ENCODE measurements at regions not wholly inside any gene's neighbourhood (a gene's known extent, or its start where the extent isn't known, plus 50 kb on each side); places are given as distances from the start of the nearest gene placed in this dataset.
"Not testable (repeated sequence)": the region's sequence is repeated elsewhere in the genome, so short reads cannot be mapped to it uniquely, and the experiment has no call there.

DNA sequence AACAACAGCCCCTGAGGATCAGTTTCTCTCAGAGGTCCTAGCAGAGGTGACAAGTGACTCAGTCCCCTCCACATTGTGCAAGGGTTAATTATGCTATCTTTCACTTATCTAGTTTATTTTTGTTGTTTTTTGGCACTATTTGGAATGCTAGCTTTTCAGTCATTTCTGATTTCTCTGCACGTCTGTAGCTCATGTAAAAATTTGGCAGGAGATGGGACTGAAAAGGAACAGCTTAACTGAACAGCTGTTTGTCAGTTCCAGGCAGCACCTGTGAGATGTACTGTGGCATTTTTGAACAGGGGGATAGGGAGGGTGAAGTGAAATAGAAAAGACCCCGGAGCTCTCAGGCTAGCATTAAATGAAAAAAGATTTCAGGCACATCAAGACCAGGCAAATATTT lies 313.5 kb downstream of the SUCLA2 start:
- no peak overlapping the region for H3K14ac ChIP-seq (ENCODE audit: low read length)
- no peak overlapping the region for H3K27ac ChIP-seq (replicated peaks; ENCODE audit: low read length)
- H3K36me3 ChIP-seq (replicated peaks in 1 of 2; ENCODE audit: control insufficient read depth in 2 of 2, insufficient read depth in 2 of 2, low read length in 2 of 2), result no peaks in the 10 kb centered on the region
- WGBS, 2 donors (ENCODE audit: extremely low coverage in 2 of 2, insufficient read length in 2 of 2, insufficient replicate concordance in 1 of 2), result no CpG with 5 or more reads among the region's 2 CpGs
- H4K91ac ChIP-seq (ENCODE audit: low read depth, low read length, poor library complexity), result no peak overlapping the region
- no peaks in the 10 kb centered on the region for H3K4me1 ChIP-seq (ENCODE audit: control insufficient read depth in 2 of 2, insufficient read depth in 1 of 2, low read depth in 1 of 2, low read length in 2 of 2)
- no peak overlapping the region for H3K9ac ChIP-seq (ENCODE audit: low read depth, low read length, poor library complexity)
- no peak overlapping the region for H2BK120ac ChIP-seq (ENCODE audit: low read depth, low read length)
- H2BK12ac ChIP-seq (ENCODE audit: low read length), result no peak overlapping the region
- H3K4ac ChIP-seq (ENCODE audit: low read length), result no peak overlapping the region
- no peak overlapping the region for H3K4me3 ChIP-seq (ENCODE audit: low read length in 2 of 2)
- no peak overlapping the region for H4K8ac ChIP-seq (ENCODE audit: low read depth, low read length)
- H3K4me2 ChIP-seq (ENCODE audit: insufficient read depth, low read length, poor library complexity, severe bottlenecking), result no peak overlapping the region
- no peak overlapping the region for H2AFZ ChIP-seq (ENCODE audit: low read length)
- H3K9me3 ChIP-seq (replicated peaks in 1 of 2; ENCODE audit: control insufficient read depth in 2 of 2, insufficient read depth in 1 of 2, low read depth in 1 of 2, low read length in 2 of 2), result no peaks in the 10 kb centered on the region
- no peaks in the 10 kb centered on the region for H3K27me3 ChIP-seq (ENCODE audit: control insufficient read depth in 3 of 3, insufficient read depth in 3 of 3, low read depth in 1 of 3, low read length in 3 of 3)
- H3K23ac ChIP-seq (ENCODE audit: low read depth, low read length, poor library complexity), result no peak overlapping the region
- no peak overlapping the region for H2AK5ac ChIP-seq (ENCODE audit: low read depth, low read length)
- no peaks in the 10 kb centered on the region for H3K79me1 ChIP-seq (ENCODE audit: low read depth, low read length)
- no peak overlapping the region for H3K18ac ChIP-seq (ENCODE audit: low read length)
- no peak for DNase-seq (ENCODE audit: low spot score)
- no peak overlapping the region for H2BK15ac ChIP-seq (ENCODE audit: low read length)
- no peak overlapping the region for H2BK5ac ChIP-seq (ENCODE audit: low read length)

DNA sequence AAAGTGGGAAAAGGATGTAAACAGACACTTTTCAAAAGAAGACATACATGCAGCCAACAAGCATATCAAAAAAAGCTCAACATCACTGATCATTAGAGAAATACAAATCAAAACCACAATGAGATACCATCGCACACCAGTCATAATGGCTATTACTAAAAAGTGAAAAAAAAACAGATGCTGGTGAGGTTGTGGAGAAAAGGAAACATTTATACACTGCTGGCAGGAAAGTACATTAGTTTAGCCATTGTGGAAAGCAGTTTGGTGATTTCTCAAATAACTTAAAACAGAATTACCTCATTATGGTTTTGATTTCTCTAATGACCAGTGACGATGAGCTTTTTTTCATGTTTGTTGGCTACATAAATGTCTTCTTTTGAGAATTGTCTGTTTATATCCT lies 315.9 kb downstream of the SUCLA2 start:
- H3K4me2 ChIP-seq (ENCODE audit: insufficient read depth, low read length, poor library complexity, severe bottlenecking); H3K36me3 ChIP-seq (replicated peaks in 1 of 2; ENCODE audit: control insufficient read depth in 2 of 2, insufficient read depth in 2 of 2, low read length in 2 of 2); H4K91ac ChIP-seq (ENCODE audit: low read depth, low read length, poor library complexity); H3K18ac ChIP-seq (ENCODE audit: low read length); H3K9me3 ChIP-seq (replicated peaks in 1 of 2; ENCODE audit: control insufficient read depth in 2 of 2, insufficient read depth in 1 of 2, low read depth in 1 of 2, low read length in 2 of 2); H2AK5ac ChIP-seq (ENCODE audit: low read depth, low read length); H4K8ac ChIP-seq (ENCODE audit: low read depth, low read length); H3K27ac ChIP-seq (replicated peaks; ENCODE audit: low read length); H3K79me1 ChIP-seq (ENCODE audit: low read depth, low read length); H3K4me1 ChIP-seq (ENCODE audit: control insufficient read depth in 2 of 2, insufficient read depth in 1 of 2, low read depth in 1 of 2, low read length in 2 of 2); H2BK5ac ChIP-seq (ENCODE audit: low read length); H3K4ac ChIP-seq (ENCODE audit: low read length); H3K4me3 ChIP-seq (ENCODE audit: low read length in 2 of 2); DNase-seq (ENCODE audit: low spot score); H2BK120ac ChIP-seq (ENCODE audit: low read depth, low read length); H3K14ac ChIP-seq (ENCODE audit: low read length); H2BK15ac ChIP-seq (ENCODE audit: low read length); H2BK12ac ChIP-seq (ENCODE audit: low read length); H2AFZ ChIP-seq (ENCODE audit: low read length); H3K9ac ChIP-seq (ENCODE audit: low read depth, low read length, poor library complexity); H3K27me3 ChIP-seq (ENCODE audit: control insufficient read depth in 3 of 3, insufficient read depth in 3 of 3, low read depth in 1 of 3, low read length in 3 of 3); H3K23ac ChIP-seq (ENCODE audit: low read depth, low read length, poor library complexity): not testable (repeated sequence)
- WGBS, 2 donors (ENCODE audit: extremely low coverage in 2 of 2, insufficient read length in 2 of 2, insufficient replicate concordance in 1 of 2), result no CpG with 5 or more reads among the region's 2 CpGs

DNA sequence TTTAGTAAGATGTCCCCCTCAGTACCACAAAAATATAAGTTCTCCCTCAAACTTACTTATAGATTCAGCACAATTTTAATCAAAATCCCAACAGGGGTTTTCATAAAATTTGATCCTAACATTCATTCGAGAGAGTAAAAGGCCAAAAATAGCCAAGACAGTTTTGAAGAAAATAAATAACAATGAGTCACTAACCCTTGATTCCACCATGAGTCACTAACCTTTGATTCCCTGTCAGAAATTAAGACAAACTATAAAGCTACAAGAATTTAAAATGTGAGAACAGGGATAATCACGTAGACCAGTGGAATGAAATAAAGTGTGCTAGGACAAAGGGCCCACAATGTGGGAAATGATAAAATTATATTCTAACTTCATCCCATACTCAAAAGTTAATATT lies 320.3 kb downstream of the SUCLA2 start:
- Histone ChIP-seq H2BK5ac (ENCODE audit: low read length) (no peak overlapping the region), H3K18ac (ENCODE audit: low read length) (no peak overlapping the region), H3K27me3 (ENCODE audit: control insufficient read depth in 3 of 3, insufficient read depth in 3 of 3, low read depth in 1 of 3, low read length in 3 of 3) (no peaks in the 10 kb centered on the region), H3K14ac (ENCODE audit: low read length) (no peak overlapping the region), H3K79me1 (ENCODE audit: low read depth, low read length) (no peaks in the 10 kb centered on the region), H4K91ac (ENCODE audit: low read depth, low read length, poor library complexity) (no peak overlapping the region), H4K8ac (ENCODE audit: low read depth, low read length) (no peak overlapping the region), H3K4me2 (ENCODE audit: insufficient read depth, low read length, poor library complexity, severe bottlenecking) (no peak overlapping the region), H2BK120ac (ENCODE audit: low read depth, low read length) (no peak overlapping the region), H3K27ac (replicated peaks; ENCODE audit: low read length) (no peak overlapping the region), H3K4me1 (ENCODE audit: control insufficient read depth in 2 of 2, insufficient read depth in 1 of 2, low read depth in 1 of 2, low read length in 2 of 2) (peaks cover 0 to 1% of the 10 kb centered on the region in 2 donors), H3K4ac (ENCODE audit: low read length) (no peak overlapping the region), H2BK15ac (ENCODE audit: low read length) (no peak overlapping the region), H3K23ac (ENCODE audit: low read depth, low read length, poor library complexity) (no peak overlapping the region), H2BK12ac (ENCODE audit: low read length) (no peak overlapping the region), H3K9ac (ENCODE audit: low read depth, low read length, poor library complexity) (no peak overlapping the region), H2AK5ac (ENCODE audit: low read depth, low read length) (no peak overlapping the region), H3K4me3 (ENCODE audit: low read length in 2 of 2) (no peak overlapping the region), H3K9me3 (replicated peaks in 1 of 2; ENCODE audit: control insufficient read depth in 2 of 2, insufficient read depth in 1 of 2, low read depth in 1 of 2, low read length in 2 of 2) (no peaks in the 10 kb centered on the region), H3K36me3 (replicated peaks in 1 of 2; ENCODE audit: control insufficient read depth in 2 of 2, insufficient read depth in 2 of 2, low read length in 2 of 2) (no peaks in the 10 kb centered on the region), H2AFZ (ENCODE audit: low read length) (no peak overlapping the region)
- DNase-seq (ENCODE audit: low spot score), result no peak
- no CpG with 5 or more reads among the region's 2 CpGs for WGBS, 2 donors (ENCODE audit: extremely low coverage in 2 of 2, insufficient read length in 2 of 2, insufficient replicate concordance in 1 of 2)

DNA sequence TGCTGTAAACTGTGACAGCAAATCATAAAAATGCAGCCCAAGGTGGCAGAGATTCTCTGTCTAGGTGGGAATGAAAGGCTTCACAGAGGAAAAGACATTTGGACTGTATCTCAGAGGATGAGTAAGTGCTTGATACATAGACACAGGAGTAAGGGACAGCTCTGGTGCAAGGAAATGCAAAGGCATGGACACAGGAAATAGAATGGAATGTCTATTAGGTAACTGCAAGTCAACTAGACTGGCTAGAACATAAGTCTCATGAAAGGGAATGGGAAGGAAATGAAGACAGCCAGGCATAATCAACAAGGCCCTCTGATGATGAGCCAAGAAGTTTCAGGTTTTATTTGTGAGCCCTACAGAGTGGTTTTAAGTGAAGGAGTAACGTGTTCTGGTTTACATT lies 321.7 kb downstream of the SUCLA2 start:
- no peak overlapping the region for H3K9ac ChIP-seq (ENCODE audit: low read depth, low read length, poor library complexity)
- no peak overlapping the region for H3K14ac ChIP-seq (ENCODE audit: low read length)
- no peak overlapping the region for H4K91ac ChIP-seq (ENCODE audit: low read depth, low read length, poor library complexity)
- H2BK5ac ChIP-seq (ENCODE audit: low read length), result no peak overlapping the region
- H3K4me2 ChIP-seq (ENCODE audit: insufficient read depth, low read length, poor library complexity, severe bottlenecking), result no peak overlapping the region
- no peak overlapping the region for H2AK5ac ChIP-seq (ENCODE audit: low read depth, low read length)
- H2BK12ac ChIP-seq (ENCODE audit: low read length), result no peak overlapping the region
- H3K4me3 ChIP-seq (ENCODE audit: low read length in 2 of 2), result no peak overlapping the region
- no peak overlapping the region for H4K8ac ChIP-seq (ENCODE audit: low read depth, low read length)
- no peaks in the 10 kb centered on the region for H3K9me3 ChIP-seq (replicated peaks in 1 of 2; ENCODE audit: control insufficient read depth in 2 of 2, insufficient read depth in 1 of 2, low read depth in 1 of 2, low read length in 2 of 2)
- no peak for DNase-seq (ENCODE audit: low spot score)
- no peaks in the 10 kb centered on the region for H3K36me3 ChIP-seq (replicated peaks in 1 of 2; ENCODE audit: control insufficient read depth in 2 of 2, insufficient read depth in 2 of 2, low read length in 2 of 2)
- H3K4ac ChIP-seq (ENCODE audit: low read length), result no peak overlapping the region
- H2BK120ac ChIP-seq (ENCODE audit: low read depth, low read length), result no peak overlapping the region
- H2AFZ ChIP-seq (ENCODE audit: low read length), result no peak overlapping the region
- no peak overlapping the region for H3K27ac ChIP-seq (replicated peaks; ENCODE audit: low read length)
- H2BK15ac ChIP-seq (ENCODE audit: low read length), result no peak overlapping the region
- H3K4me1 ChIP-seq (ENCODE audit: control insufficient read depth in 2 of 2, insufficient read depth in 1 of 2, low read depth in 1 of 2, low read length in 2 of 2), result peaks cover 0 to 1% of the 10 kb centered on the region in 2 donors
- H3K27me3 ChIP-seq (ENCODE audit: control insufficient read depth in 3 of 3, insufficient read depth in 3 of 3, low read depth in 1 of 3, low read length in 3 of 3), result no peaks in the 10 kb centered on the region
- H3K79me1 ChIP-seq (ENCODE audit: low read depth, low read length), result no peaks in the 10 kb centered on the region
- no peak overlapping the region for H3K18ac ChIP-seq (ENCODE audit: low read length)
- WGBS, 2 donors (ENCODE audit: extremely low coverage in 2 of 2, insufficient read length in 2 of 2, insufficient replicate concordance in 1 of 2), result no CpG with 5 or more reads among the region's 1 CpG
- no peak overlapping the region for H3K23ac ChIP-seq (ENCODE audit: low read depth, low read length, poor library complexity)
